Large intestine (tissue), 3 donors: ENCODE measurements at regions not wholly inside any gene's neighbourhood (a gene's known extent, or its start where the extent isn't known, plus 50 kb on each side); places are given as distances from the start of the nearest gene placed in this dataset.

Experiments used
- DNase-seq, 2 donors: peaks; one replicate each; pipeline versions ENCODE4 v3.0.0 to v3.0.0-alpha.2; 2013
- H3K27ac ChIP-seq: one replicate; pipeline ENCODE4 v1.5.1; 2013; ENCODE audit warnings: low read length
- H3K27me3 ChIP-seq: 2 replicates; pipeline ENCODE4 v1.6.1; 2013; ENCODE audit warnings: low read length; ENCODE audit not compliant: control insufficient read depth, insufficient read depth
- H3K36me3 ChIP-seq: 2 replicates; pipeline ENCODE4 v1.6.1; 2013; ENCODE audit warnings: low read length; ENCODE audit not compliant: control insufficient read depth, insufficient read depth
- H3K4me1 ChIP-seq: one replicate; pipeline ENCODE4 v1.6.1; 2013; ENCODE audit warnings: low read length; ENCODE audit not compliant: control insufficient read depth, insufficient read depth
- H3K4me3 ChIP-seq: one replicate; pipeline ENCODE4 v1.5.1; 2013; ENCODE audit warnings: low read length
- H3K9me3 ChIP-seq: one replicate; pipeline ENCODE4 v1.6.1; 2013; ENCODE audit warnings: mild to moderate bottlenecking, low read depth, low read length, moderate library complexity; ENCODE audit not compliant: control insufficient read depth
- WGBS: methylation state at CpG from one replicate; pipeline ENCODE4 v1.1.5; 2013; ENCODE audit warnings: low lambda C conversion rate; ENCODE audit not compliant: insufficient coverage; 5-methylcytosine and 5-hydroxymethylcytosine counted together

DNA sequence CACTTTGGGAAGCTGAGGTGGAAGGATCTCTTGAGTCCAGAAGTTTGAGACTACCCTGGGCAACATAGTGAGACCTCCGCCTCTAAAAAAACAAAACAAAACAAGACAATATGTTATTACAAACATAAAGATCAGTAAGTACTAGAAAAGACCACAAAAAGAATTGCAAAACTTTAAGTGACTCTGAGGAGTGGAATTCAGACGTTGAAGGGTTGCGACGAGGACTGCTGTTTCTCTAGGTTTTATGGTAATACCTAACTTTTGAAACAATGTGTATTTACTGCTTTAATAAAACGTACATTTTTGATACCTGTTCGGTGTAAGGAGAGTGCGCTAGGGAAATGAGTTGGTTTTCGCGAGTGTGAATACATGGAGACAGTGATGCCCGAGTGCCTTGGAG is 250.4 kb downstream of the GATA3 start:
- no peak for DNase-seq

DNA sequence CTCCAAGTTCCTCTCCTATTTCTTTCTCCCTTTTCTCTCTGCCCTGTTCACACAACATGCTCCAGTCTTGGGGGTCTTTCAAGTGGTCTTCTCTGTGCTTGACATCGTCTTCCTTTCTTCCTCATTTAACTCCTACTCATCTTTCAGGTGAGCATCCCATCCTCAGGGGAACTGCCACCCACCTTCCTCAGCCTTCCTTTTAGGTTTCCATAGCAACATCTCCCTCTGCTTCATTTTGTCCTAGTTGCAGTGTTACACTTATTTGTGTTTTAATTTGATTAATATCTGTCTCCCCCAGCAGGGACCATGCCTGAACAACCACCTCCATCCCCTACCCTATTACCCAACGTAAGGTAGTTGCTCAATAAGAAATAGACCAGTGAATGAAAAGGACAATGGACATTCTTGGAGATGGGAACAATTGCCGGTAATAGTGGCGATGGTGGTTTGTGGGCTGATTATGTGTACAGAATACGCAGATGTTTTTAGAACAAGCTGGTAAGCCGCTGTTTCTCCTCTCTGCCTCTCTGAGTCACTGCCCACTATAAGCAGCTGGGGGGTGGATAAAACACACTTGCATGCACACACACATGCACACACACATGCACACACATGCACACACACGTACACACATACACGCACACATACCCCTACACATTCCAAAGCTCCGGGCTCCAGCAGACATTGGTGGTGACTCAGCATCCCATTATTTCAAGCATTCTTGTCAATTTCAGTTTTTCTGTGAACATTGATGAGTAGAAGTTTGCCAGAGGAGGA is 251.6 kb downstream of the GATA3 start:
- no peaks in the 10 kb centered on the region for H3K27me3 ChIP-seq
- H3K27ac ChIP-seq, result no peak overlapping the region
- no peaks in the 10 kb centered on the region for H3K36me3 ChIP-seq
- no peaks in the 10 kb centered on the region for H3K4me1 ChIP-seq
- H3K9me3 ChIP-seq, result no peaks in the 10 kb centered on the region
- WGBS, result 70% methylated on average over 2 of the region's 9 CpGs
- no peak overlapping the region for H3K4me3 ChIP-seq
- DNase-seq, result no peak

More for the DNA sequence above, 250.4 kb downstream of the GATA3 start:
- Histone ChIP-seq H3K4me1 (no peaks in the 10 kb centered on the region), H3K9me3 (no peaks in the 10 kb centered on the region), H3K27ac (no peak overlapping the region), H3K27me3 (no peaks in the 10 kb centered on the region), H3K36me3 (no peaks in the 10 kb centered on the region), H3K4me3 (no peak overlapping the region)
- 93% methylated on average over 6 of the region's 10 CpGs for WGBS

- DNase-seq, result no peak
- Histone ChIP-seq H3K4me1 (no peaks in the 10 kb centered on the region), H3K9me3 (no peaks in the 10 kb centered on the region), H3K27me3 (no peaks in the 10 kb centered on the region), H3K27ac (no peak overlapping the region), H3K4me3 (no peak overlapping the region), H3K36me3 (no peaks in the 10 kb centered on the region)
- WGBS, result 33% methylated on average over 1 of the region's 4 CpGs
These were observed 252.3 kb downstream of the GATA3 start for GRCh38 chr10:8306685-8307364.

DNA sequence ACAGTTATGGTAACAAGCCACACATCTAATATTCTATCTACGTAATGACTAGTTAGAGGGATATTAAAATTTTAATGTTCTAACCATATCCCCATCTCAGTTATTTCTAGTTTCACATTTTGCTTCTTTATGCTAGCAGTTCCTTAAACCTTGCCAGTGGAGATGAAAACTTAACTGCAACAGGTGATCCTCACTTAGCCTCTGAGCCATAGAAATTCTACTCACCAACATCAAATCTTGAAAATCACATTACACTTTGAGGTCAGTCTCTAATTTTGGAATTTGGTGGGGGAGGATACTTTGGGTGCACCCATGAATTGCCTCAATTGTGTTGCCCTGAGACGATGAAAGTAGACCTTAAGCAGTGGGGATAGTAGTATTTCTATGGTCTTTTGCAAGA is 256.4 kb downstream of the GATA3 start:
- 100% methylated on average over 1 of the region's 2 CpGs for WGBS
- Histone ChIP-seq H3K27ac (no peak overlapping the region), H3K36me3 (no peaks in the 10 kb centered on the region), H3K4me1 (no peaks in the 10 kb centered on the region), H3K4me3 (no peak overlapping the region), H3K9me3 (no peaks in the 10 kb centered on the region), H3K27me3 (no peaks in the 10 kb centered on the region)
- no peak for DNase-seq

DNA sequence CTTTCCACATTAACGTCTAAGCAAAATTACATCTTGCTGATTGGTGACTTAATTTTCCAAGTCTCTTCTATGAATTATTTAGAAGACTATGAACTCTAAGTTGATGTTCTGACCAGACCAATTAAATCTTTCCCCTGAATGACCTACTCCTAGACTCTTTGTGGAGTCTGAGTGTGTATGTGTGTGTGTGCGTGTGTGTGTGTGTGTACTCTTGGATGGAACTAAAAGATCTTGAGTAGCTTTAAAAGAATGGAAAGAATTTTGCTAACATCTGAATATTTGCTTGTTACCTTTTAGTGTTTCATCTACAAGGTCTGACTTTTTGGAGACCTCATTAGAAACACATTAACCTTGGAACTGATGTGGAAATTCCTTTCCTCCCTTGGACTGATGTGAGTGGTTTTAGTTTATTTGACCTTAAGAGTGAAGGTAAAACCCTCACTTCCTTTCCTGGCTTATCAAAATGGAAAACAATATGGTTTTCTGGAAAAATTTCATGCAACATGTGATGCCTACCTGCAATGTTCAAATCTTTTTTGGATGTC is 257.1 kb downstream of the GATA3 start:
- Histone ChIP-seq H3K27ac (no peak overlapping the region), H3K27me3 (no peaks in the 10 kb centered on the region), H3K4me1 (no peaks in the 10 kb centered on the region), H3K9me3 (no peaks in the 10 kb centered on the region), H3K4me3 (no peak overlapping the region), H3K36me3 (no peaks in the 10 kb centered on the region)
- WGBS, result no CpG with 5 or more reads among the region's 2 CpGs
- no peak for DNase-seq

GRCh38 chr10:8312079-8312478 is 257.6 kb downstream of the GATA3 start:
- Histone ChIP-seq H3K27me3 (no peaks in the 10 kb centered on the region), H3K4me3 (no peak overlapping the region), H3K27ac (no peak overlapping the region), H3K36me3 (no peaks in the 10 kb centered on the region), H3K9me3 (no peaks in the 10 kb centered on the region), H3K4me1 (no peaks in the 10 kb centered on the region)
- WGBS, result no CpG with 5 or more reads among the region's 3 CpGs
- DNase-seq, result no peak

DNA sequence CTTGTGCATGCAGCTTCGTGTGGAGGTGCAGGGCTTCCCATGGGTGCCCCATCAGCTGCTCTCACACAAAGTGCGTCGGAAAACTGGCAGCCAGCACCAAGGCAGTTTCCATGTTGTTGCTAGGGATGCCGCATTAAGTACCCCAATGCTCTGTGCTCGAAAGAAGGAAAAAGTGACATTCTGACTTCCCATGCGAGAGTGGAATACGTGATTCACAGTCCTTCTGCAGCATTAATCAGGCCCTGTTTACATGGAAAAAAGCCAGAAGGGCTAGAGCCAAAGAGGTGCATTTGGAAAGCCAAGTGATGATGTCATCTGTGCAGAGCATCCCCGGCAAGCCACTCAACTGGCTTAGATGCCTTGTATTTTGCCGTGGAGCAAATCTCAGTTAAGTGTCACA is 258.3 kb downstream of the GATA3 start:
- no peaks in the 10 kb centered on the region for H3K4me1 ChIP-seq
- no CpG with 5 or more reads among the region's 9 CpGs for WGBS
- no peaks in the 10 kb centered on the region for H3K36me3 ChIP-seq
- no peak overlapping the region for H3K27ac ChIP-seq
- DNase-seq, result peak in 1 of 2 donors; percentile 9
- H3K9me3 ChIP-seq, result no peaks in the 10 kb centered on the region
- H3K4me3 ChIP-seq, result no peak overlapping the region
- H3K27me3 ChIP-seq, result no peaks in the 10 kb centered on the region

DNA sequence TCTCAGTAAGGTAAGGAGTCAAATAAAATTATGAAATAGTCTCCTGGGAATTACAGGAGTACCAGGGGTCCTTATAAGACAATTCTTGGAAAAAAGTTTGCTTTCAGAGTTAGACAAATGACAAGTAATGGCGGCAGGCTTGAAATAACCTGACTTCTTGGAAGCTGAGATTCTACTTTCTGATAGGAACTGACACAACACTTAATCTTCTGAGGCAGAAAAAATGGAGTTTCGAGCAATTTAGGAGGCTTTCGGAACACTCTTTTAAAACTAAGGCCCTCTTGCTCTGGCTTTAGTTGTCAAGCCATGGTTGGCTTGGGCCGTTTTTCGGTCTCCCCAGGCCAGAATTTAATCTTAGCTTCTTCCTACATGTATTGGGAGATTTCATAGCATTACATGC is 260.0 kb downstream of the GATA3 start:
- no CpG with 5 or more reads among the region's 5 CpGs for WGBS
- no peaks in the 10 kb centered on the region for H3K9me3 ChIP-seq
- no peak for DNase-seq
- no peaks in the 10 kb centered on the region for H3K36me3 ChIP-seq
- H3K27ac ChIP-seq, result no peak overlapping the region
- H3K4me3 ChIP-seq, result no peak overlapping the region
- no peaks in the 10 kb centered on the region for H3K4me1 ChIP-seq
- no peaks in the 10 kb centered on the region for H3K27me3 ChIP-seq

DNA sequence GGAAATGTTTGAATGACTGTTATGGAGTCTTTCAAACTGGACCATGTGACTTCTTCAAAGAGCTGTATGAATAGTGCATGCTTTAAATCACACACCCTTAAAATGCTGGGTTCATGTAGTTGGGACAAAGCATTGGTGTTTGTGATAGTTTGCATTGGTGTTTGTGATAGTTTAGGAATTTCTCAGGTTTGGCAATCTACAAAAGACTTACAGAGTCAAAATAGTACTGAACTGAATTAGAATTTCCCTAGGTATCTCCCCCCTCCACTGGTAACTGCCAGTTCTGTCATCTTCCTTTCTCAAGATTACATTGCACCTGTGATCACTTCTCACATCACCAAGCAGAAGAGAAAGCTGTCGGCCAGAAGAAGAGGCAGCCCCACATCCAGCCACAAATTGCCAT is 261.1 kb downstream of the GATA3 start:
- Histone ChIP-seq H3K27me3 (no peaks in the 10 kb centered on the region), H3K4me1 (no peaks in the 10 kb centered on the region), H3K4me3 (no peak overlapping the region), H3K27ac (no peak overlapping the region), H3K9me3 (no peaks in the 10 kb centered on the region), H3K36me3 (no peaks in the 10 kb centered on the region)
- DNase-seq, result no peak
- 50% methylated on average over 1 of the region's 1 CpG for WGBS

DNA sequence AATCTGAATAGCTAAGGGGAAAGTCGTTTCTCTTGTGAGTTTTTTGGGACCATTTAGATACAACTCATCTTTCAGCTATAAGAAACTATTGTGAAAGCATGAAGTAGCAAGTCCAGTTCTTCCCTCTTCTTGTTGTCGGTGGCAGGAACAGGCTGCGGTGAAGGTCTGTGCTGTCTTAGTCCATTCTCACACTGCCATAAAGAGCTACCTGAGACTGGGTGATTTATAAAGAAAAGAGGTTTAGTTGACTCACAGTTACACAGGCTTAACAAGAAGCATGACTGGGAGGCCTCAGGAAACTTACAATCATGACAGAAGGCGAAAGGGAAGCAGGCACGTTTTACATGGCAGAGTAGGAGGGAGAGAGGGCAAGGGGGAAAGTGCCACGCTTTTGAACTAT is 261.8 kb downstream of the GATA3 start:
- H3K27ac ChIP-seq, result no peak overlapping the region
- WGBS, result no CpG with 5 or more reads among the region's 6 CpGs
- no peaks in the 10 kb centered on the region for H3K4me1 ChIP-seq
- H3K36me3 ChIP-seq, result no peaks in the 10 kb centered on the region
- no peak for DNase-seq
- H3K4me3 ChIP-seq, result no peak overlapping the region
- no peaks in the 10 kb centered on the region for H3K9me3 ChIP-seq
- no peaks in the 10 kb centered on the region for H3K27me3 ChIP-seq
